Fibroblast of skin of right biceps (primary cell): ENCODE measurements at regions not wholly inside any gene's neighbourhood (a gene's known extent, or its start where the extent isn't known, plus 50 kb on each side); places are given as distances from the start of the nearest gene placed in this dataset.

ENCODE experiments used
- DNase-seq: peaks from one replicate; pipeline ENCODE4 v3.0.0-alpha.2; 2013

DNA sequence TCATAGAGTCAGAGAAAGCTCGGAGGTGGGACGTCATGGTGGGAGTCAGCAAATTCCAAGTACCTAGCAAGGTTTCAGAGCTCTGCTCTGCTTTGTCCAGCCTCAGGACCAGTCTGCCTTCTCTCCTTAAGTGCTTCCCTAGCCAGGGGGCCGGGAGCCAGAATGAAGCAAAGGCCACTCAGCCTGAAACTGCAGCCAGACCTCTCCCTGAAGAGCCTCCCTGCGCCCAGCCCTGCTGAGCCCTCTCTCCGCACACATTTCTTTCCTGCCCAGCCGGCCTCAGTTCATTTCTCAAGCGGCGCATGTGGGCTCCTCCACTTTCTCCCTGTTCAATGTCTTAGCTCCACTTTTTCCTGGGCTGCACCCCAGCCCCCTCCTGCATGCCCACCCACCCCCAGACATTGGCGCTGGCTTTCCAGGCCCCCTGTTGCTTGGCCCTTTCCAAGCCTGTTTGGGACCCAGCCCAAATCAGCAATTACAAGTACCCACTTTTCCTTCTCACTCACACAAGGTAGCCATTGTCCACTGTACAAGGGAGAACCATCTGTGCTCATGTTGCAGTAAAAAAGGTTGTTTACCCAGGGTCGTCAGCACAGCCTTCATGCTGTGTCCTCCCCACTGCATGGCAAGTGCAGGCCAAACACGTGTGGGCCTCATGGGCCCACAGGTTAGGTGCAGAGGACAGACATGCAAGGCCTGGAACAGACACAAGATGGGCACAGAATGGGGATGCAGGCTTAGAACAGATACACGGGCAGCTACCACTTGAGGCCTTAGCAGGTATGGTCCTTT is 147.1 kb downstream of the MRPL14 start:
- no peak for DNase-seq

DNA sequence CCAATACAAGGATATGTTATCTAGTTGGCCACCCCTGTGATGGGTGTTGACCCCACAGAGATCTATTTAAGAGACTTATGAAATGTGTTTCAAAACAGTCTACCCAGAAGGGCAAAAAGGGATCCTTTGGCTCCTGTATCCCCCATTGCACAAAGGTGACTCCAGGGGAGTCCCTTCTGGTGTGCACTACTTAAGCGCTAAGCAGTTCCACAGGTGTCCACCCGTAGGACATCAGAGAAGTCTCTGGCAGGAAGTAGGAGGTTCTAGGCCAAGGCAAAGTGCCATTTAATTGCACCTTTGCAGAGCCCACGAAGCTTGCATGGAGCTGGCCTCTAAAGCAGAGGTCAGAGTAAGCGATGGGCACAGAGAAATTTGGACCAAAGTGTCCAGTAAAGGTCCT is 147.7 kb downstream of the MRPL14 start:
- DNase-seq: no peak

- peak; percentile 40 for DNase-seq
Observed at GRCh38 chr6:43978473-43979346, 148.5 kb downstream of the MRPL14 start.

- no peak for DNase-seq
Observed at GRCh38 chr6:43977404-43978111, 149.7 kb downstream of the MRPL14 start.

- DNase-seq: no peak
Observed at GRCh38 chr6:43976706-43977403, 150.4 kb downstream of the MRPL14 start.

DNA sequence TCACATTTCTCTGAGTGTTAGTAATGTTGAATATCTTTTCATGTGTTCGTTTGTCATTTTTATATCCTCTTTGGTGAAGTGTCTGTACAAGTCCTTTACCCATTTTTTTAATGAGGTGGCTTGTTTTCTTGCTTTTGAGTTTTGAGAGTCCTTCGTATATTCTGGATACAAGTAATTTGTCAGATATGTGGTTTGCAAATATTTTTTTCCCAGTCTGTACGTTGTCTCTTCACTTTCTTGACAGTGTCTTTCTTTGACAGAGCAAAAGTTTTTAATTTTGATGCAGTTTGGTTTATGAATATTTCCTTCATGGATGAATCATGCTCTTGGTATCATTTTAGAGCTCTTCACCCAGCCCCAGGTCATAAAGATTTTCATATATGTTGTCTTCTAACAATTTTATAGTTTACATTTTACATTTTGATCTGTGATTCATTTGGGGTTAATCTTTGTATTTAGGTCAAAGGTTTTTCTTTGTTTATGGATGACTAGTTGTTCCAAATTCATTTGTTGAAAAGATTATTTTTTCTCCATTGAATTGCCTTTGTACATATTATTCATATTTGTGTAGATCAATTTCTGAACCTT is 152.5 kb downstream of the MRPL14 start:
- DNase-seq: peak; percentile 67

DNA sequence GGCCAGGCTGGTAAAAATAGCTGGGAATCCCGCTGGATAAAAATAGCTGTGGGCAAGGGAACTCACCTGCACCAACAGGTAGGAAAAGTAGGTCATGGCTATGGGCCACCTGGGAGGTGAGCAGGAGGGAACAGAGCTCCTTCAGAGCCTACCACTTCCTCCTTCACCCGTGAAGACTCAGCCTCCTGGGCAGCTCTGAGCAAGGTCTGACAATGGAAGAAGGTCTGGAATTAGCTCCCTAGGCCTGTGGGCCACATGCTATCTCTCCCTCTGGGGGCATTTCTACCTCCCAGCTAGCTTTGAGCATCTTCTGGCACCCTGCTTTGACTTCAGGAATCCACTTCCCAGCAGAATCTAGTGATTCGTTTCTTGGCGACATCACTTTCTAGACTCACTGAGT is 153.9 kb downstream of the MRPL14 start:
- peak; percentile 48 for DNase-seq

GRCh38 chr6:43972913-43973300 is 154.3 kb downstream of the MRPL14 start:
- DNase-seq: peak; percentile 91

- DNase-seq: no peak
Observed at GRCh38 chr6:43972179-43972912, 154.9 kb downstream of the MRPL14 start.

DNA sequence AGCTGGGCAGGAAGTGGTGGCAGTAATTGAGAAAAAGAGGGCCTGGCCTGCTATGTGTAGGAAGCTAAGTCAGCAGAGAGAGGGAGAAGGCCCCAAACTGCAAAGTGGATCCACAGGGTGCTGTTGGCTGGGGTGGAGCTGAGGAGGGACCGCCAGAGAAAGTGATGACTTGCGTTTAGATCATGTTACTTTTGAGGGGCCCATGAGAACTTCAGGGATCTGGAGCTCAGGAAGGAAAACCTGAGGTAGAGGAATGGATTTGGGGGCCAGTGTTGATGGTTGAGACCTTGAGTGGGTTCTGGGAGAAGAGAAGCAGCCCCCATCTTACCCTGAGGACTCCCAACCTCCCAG is 155.5 kb downstream of the MRPL14 start:
- DNase-seq: no peak

DNA sequence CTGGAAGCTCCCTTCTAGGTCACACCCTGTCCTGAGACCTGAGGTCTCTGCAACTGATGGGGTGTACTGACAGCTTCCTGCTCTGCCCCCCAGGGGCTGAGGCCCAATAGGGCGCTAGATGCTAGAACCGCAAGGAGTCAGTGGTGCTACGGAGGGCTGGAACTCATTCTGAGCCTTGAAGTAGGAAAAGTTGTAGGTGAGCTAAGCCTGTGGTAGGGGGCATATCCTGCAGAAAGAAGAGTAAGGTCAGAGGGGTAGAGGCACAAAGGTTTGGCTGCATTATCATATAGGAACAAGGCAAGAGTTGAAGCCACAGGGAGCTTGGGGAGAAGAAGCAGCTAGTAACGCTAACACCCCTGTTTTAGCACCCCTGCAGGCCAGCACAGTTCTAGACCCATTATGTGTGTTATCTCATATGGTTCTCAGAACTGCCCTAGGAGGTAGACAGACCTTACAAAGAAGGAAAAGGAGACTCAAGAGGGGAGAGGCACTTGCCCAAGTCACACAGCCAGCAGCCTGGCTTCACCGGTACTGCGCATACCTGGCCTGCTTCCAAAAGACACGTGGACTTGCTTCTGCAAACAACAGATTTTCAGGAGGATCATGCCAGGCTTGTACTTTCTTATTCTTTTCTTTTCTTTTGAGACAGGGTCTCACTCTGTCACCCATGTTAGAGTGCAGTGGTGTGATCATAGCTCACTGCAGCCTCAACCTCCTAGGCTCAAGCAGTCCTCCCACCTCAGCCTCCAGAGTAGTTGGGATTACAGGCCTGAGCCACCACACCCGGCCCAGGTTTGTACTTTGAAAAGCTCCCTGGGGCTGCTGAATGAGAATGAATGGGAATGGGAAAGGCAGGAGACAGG is 156.1 kb downstream of the MRPL14 start:
- peak; percentile 43 for DNase-seq

DNA sequence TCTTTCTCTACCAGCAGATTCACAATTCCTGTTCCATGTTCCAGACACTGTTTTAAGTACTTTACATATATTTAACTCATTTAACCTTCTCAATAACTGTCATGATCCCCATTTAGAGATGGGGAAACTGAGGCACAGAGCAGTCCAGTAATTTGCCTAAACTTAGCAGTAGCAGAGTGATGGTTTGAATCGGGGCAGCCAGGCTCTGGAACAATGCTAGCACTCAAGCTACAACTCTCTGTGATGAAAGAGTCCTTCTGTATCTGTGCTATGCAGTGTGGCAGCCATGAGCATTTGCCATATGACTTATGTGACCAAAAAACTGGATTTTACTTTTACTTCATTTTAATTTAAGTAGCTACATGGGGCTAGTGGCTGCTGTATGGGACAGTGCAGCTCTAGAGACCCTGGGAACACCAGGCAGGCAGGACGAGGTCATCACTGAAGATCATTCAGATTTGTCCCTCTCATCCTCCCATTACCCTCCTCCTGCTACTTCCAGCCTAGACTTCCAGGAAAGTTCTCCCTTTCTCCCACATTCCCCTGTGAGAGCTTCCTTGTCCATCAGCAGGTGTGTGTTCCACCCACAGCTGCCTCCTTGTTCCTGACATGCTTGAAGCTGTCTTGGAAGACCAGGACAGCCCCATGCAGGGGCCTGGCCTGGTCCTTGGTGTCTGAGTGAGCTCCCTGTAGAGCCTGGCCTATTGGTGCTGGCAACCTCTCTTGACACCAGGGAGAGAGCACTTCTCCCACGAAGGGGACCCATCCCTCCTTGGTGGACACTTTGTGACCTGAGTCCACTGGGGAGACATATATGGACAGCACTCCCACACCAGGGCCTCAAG is 157.0 kb downstream of the MRPL14 start:
- no peak for DNase-seq

GRCh38 chr6:43969158-43969981 is 157.9 kb downstream of the MRPL14 start:
- DNase-seq: no peak

- DNase-seq: no peak
Observed at GRCh38 chr6:43968110-43968965, 158.9 kb downstream of the MRPL14 start.

DNA sequence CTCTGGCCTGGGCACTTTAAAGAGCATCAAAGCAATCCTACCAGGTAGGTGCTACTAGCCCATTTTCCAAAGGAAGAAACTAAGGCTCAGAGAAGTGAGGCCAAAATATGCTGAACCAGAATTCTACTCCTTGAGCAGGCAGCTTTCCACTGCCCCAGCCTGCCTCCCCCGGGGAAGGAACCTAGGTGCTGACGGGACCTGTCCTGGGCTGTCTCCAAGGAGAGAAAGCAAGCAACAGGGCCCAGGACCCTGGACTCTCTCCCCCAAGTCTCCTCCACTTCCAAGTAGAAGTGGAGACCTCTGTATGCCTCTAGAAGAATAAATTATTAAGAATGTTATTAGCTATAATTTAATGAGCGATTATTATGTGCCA is 159.5 kb downstream of the MRPL14 start:
- DNase-seq: no peak

- DNase-seq: no peak
Observed at GRCh38 chr6:43966853-43967718, 160.2 kb downstream of the MRPL14 start.

DNA sequence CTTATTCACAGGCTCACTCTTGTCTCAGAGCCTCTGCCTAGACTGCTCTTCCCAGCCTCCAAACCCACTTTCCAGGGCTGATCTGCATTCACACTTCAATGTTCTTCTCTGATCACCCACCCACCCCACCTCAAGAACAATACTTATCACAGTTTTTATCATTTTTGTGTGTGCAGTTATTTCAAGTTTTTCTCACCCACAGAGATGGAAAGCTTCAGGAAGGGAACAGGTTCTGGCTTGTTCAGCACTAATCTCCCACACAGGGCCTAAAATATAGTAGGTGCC is 160.9 kb downstream of the MRPL14 start:
- DNase-seq: no peak
